HepG2 (cell line): ENCODE measurements at regions not wholly inside any gene's neighbourhood (a gene's known extent, or its start where the extent isn't known, plus 50 kb on each side); places are given as distances from the start of the nearest gene placed in this dataset.

Source experiments
- ATAC-seq: fragments of 200-7000 bp; cut with Tn5 transposase; 3 replicates; pipeline ENCODE4 v1.9.1; 2020; ENCODE audit warnings: mild to moderate bottlenecking, moderate library complexity
- BruUV-seq: library from RNA; stranded (reverse); fragments of 400-500 nt; replicated peaks from 2 replicates; lab custom pipeline; 2021; lab: Mats Ljungman, UMichigan
- CTCF ChIA-PET: fragments of 300-600 bp; formaldehyde crosslinking; extraction: SDS; loops from one replicate; lab custom pipeline; 2021; ENCODE audit warnings: low total read pairs, inconsistent platforms, low intra/inter-chr PET ratio; lab: Yijun Ruan, JAX
- POLR2A ChIA-PET: fragments of 350-600 bp; sonication (Branson Sonifier 250); formaldehyde crosslinking; loops from one replicate; lab custom pipeline; 2020; ENCODE audit warnings: antibody characterized with exemption, inconsistent platforms; lab: Yijun Ruan, JAX
- DNase-seq: peaks from one replicate; pipeline ENCODE4 v3.0.0-alpha.2; 2015; ENCODE audit warnings: low spot score
- FAIRE-seq: peaks from 3 replicates; lab custom pipeline; 2011; peaks lifted over from hg19 to GRCh38; lab: Jason Lieb, UNC
- H2AFZ ChIP-seq: one replicate; pipeline ENCODE4 v1.6.1; 2011; ENCODE audit warnings: low read length, inconsistent platforms
- H3K27ac ChIP-seq: fragments of 300-600 bp; 3 replicates; pipeline ENCODE4 v1.8.0; 2011; ENCODE audit warnings: mixed run types, mild to moderate bottlenecking, mixed read lengths, low read length, inconsistent platforms; ENCODE audit not compliant: insufficient read depth; ENCODE audit errors: extremely low read length
- H3K27me3 ChIP-seq, 2 experiments: fragments of 200-600 bp in 1 of 2; 2 replicates in 1 of 2; 3 replicates in 1 of 2; pipeline versions ENCODE4 v1.6.0 to v1.8.0; 2011; ENCODE audit warnings: low read length in 2 of 2, mild to moderate bottlenecking in 2 of 2, moderate library complexity in 2 of 2, inconsistent platforms in 1 of 2; ENCODE audit not compliant: insufficient read depth in 2 of 2, control insufficient read depth in 1 of 2
- H3K36me3 ChIP-seq, 2 experiments: fragments of 200-600 bp in 1 of 2; replicated peaks in 1 of 2; 2 replicates in 1 of 2; 3 replicates in 1 of 2; pipeline versions ENCODE4 v1.5.1 to v1.8.0; 2011; ENCODE audit warnings: low read length in 2 of 2, inconsistent platforms in 1 of 2; ENCODE audit not compliant: insufficient read depth in 2 of 2, control insufficient read depth in 1 of 2
- H3K4me1 ChIP-seq: 2 replicates; pipeline ENCODE4 v1.5.1; 2012; ENCODE audit warnings: low read length, inconsistent platforms; ENCODE audit not compliant: insufficient read depth
- H3K4me2 ChIP-seq: 2 replicates; pipeline ENCODE4 v1.6.0; 2011; ENCODE audit warnings: low read depth, low read length, inconsistent platforms
- H3K4me3 ChIP-seq, 3 experiments: fragments of 200-600 bp in 1 of 3; sonication (generic), shearing (Covaris generic) in 1 of 3; replicated peaks in 1 of 3; 2 replicates each; pipeline ENCODE4 v1.5.1; 2011 to 2016; ENCODE audit warnings: low read length in 3 of 3, inconsistent platforms in 2 of 3, low read depth in 2 of 3, mild to moderate bottlenecking in 2 of 3, control low read depth in 1 of 3, mixed read lengths in 1 of 3; ENCODE audit not compliant: insufficient read depth in 1 of 3
- H3K79me2 ChIP-seq: one replicate; pipeline ENCODE4 v1.6.1; 2011; ENCODE audit warnings: low read length, inconsistent platforms; ENCODE audit not compliant: insufficient read depth
- H3K9ac ChIP-seq: 2 replicates; pipeline ENCODE4 v1.6.0; 2011; ENCODE audit warnings: mild to moderate bottlenecking, low read depth, low read length, inconsistent platforms; ENCODE audit not compliant: insufficient read depth
- H3K9me3 ChIP-seq: 2 replicates; pipeline ENCODE4 v1.5.1; 2012; ENCODE audit warnings: mild to moderate bottlenecking, low read length
- H4K20me1 ChIP-seq: 2 replicates; pipeline ENCODE4 v1.6.0; 2011; ENCODE audit warnings: inconsistent platforms, mild to moderate bottlenecking, low read length, moderate library complexity; ENCODE audit not compliant: insufficient read depth
- ATAD3A ChIP-seq: sonication (generic); formaldehyde crosslinking; IDR thresholded peaks from 2 replicates; pipeline ENCODE4 v1.4.0; 2020; ENCODE audit warnings: missing genetic modification reagents
- ATF7 ChIP-seq, 2 experiments: fragments of 450-650 bp in 1 of 2; sonication (generic) in 1 of 2; formaldehyde crosslinking in 1 of 2; IDR thresholded peaks; 2 replicates each; pipeline versions ENCODE4 v1.4.0 to v1.6.1; 2016 to 2020; ENCODE audit warnings: antibody characterized with exemption in 1 of 2, mild to moderate bottlenecking in 1 of 2, missing genetic modification reagents in 1 of 2
- DNMT3B ChIP-seq: conservative IDR thresholded peaks from 2 replicates; pipeline ENCODE4 v1.6.1; 2016; ENCODE audit warnings: missing biosample characterization, control low read depth
- EZH2 ChIP-seq: conservative IDR thresholded peaks from 2 replicates; pipeline ENCODE4 v1.6.1; 2012; ENCODE audit warnings: mild to moderate bottlenecking, low read depth, low read length, moderate library complexity
- KLF11 ChIP-seq: IDR thresholded peaks from 2 replicates; pipeline ENCODE4 v1.6.1; 2016; ENCODE audit warnings: missing compliant biosample characterization
- MIER2 ChIP-seq: IDR thresholded peaks from 2 replicates; pipeline ENCODE4 v1.6.1; 2016; ENCODE audit warnings: missing biosample characterization, missing genetic modification reagents
- SAP130 ChIP-seq: IDR thresholded peaks from 2 replicates; pipeline ENCODE4 v1.6.1; 2016; ENCODE audit warnings: low read depth
- SPEN ChIP-seq: sonication (generic); formaldehyde crosslinking; IDR thresholded peaks from 2 replicates; pipeline ENCODE4 v1.5.1; 2020; ENCODE audit warnings: low read depth, mild to moderate bottlenecking, missing genetic modification reagents
- ZNF337 ChIP-seq: sonication (generic); formaldehyde crosslinking; IDR thresholded peaks from 2 replicates; pipeline ENCODE4 v1.5.1; 2020; ENCODE audit warnings: missing genetic modification reagents, low read depth, mild to moderate bottlenecking, borderline replicate concordance
- ZNF44 ChIP-seq: sonication (generic); formaldehyde crosslinking; IDR thresholded peaks from 2 replicates; pipeline ENCODE4 v1.5.1; 2020; ENCODE audit warnings: mild to moderate bottlenecking, missing genetic modification reagents
- ZNF605 ChIP-seq: sonication (generic); formaldehyde crosslinking; IDR thresholded peaks from 2 replicates; pipeline ENCODE4 v1.8.0; 2022; ENCODE audit warnings: mild to moderate bottlenecking, missing genetic modification reagents
- ZSCAN31 ChIP-seq: sonication (generic); formaldehyde crosslinking; IDR thresholded peaks from 2 replicates; pipeline ENCODE4 v1.5.0; 2020; ENCODE audit warnings: low read depth, mild to moderate bottlenecking, missing genetic modification reagents
- WGBS: methylation state at CpG from one replicate; pipeline ENCODE4 v1.1.6; 2017; ENCODE audit warnings: low lambda C conversion rate; 5-methylcytosine and 5-hydroxymethylcytosine counted together
- in situ Hi-C: cut with HindIII; loops from 2 replicates; pipeline ENCODE4 v1.10.0; 2017; ENCODE audit warnings: low pct_unique_long_range_greater_than_20kb; ENCODE audit not compliant: extremely low pct_ligation_motif_present
- intact Hi-C: fragments of 100-400 bp; cut with micrococcal nuclease; formaldehyde crosslinking; loops from one replicate; pipeline ENCODE4 v1.10.0; 2022; ENCODE audit not compliant: unreplicated experiment

GRCh38 chr5:3382782-3383181 is 212.8 kb upstream of the IRX1 start:
- WGBS = 9% methylated on average over 9 of the region's 9 CpGs
- Histone ChIP-seq H3K79me2 (no peaks in the 10 kb centered on the region), H3K27me3 (peaks cover 0 to 10% of the 10 kb centered on the region in 2 experiments; a peak in 2 of 5 replicates), H3K4me1 (no peaks in the 10 kb centered on the region), H2AFZ (no peak overlapping the region), H3K9me3 (no peaks in the 10 kb centered on the region), H3K36me3 (no peaks in the 10 kb centered on the region), H3K4me2 (no peak overlapping the region), H3K27ac (no peak overlapping the region), H3K9ac (no peak overlapping the region), H3K4me3 (no peak overlapping the region), H4K20me1 (no peaks in the 10 kb centered on the region)
- ChIA-PET POLR2A (no interaction called here), CTCF (no interaction called here)
- in situ Hi-C loops = no loop called here
- ATAC-seq (no peak), FAIRE-seq (no peak), DNase-seq (no peak)
- no peak for TF ChIP-seq KLF11 (CRISPR knock-in tag)
- no TSS peak for BruUV-seq
- intact Hi-C loops = no loop called here

GRCh38 chr5:3382151-3382550 is 213.5 kb upstream of the IRX1 start:
- peaks cover 0 to 10% of the 10 kb centered on the region in 2 experiments; a peak in 2 of 5 replicates for H3K27me3 ChIP-seq
- no peak overlapping the region for H3K4me2 ChIP-seq
- H3K79me2 ChIP-seq = no peaks in the 10 kb centered on the region
- WGBS = 25% methylated on average over 6 of the region's 10 CpGs
- H2AFZ ChIP-seq = no peak overlapping the region
- H3K9ac ChIP-seq = no peak overlapping the region
- ATAC-seq (no peak), FAIRE-seq (no peak), DNase-seq (no peak)
- BruUV-seq = no TSS peak
- in situ Hi-C loops (no loop called here), intact Hi-C loops (no loop called here)
- no peak overlapping the region for H3K27ac ChIP-seq
- H3K9me3 ChIP-seq = no peaks in the 10 kb centered on the region
- no peak overlapping the region for H3K4me3 ChIP-seq
- H3K4me1 ChIP-seq = no peaks in the 10 kb centered on the region
- no peaks in the 10 kb centered on the region for H3K36me3 ChIP-seq
- ChIA-PET POLR2A (no interaction called here), CTCF (no interaction called here)
- TF ChIP-seq ZSCAN31 (CRISPR knock-in tag) (no peak), DNMT3B (CRISPR knock-in tag) (no peak), ZNF44 (no peak), SPEN (CRISPR knock-in tag) (no peak), SAP130 (no peak), ATF7 (IDR thresholded peaks at IDR 0.05) (no peak), ATF7 (CRISPR knock-in tag; IDR thresholded peaks at IDR 0.05) (no peak), MIER2 (CRISPR knock-in tag) (no peak), ZNF337 (CRISPR knock-in tag) (no peak), ATAD3A (CRISPR knock-in tag) (no peak), EZH2 (no peak), ZNF605 (CRISPR knock-in tag) (no peak)
- H4K20me1 ChIP-seq = no peaks in the 10 kb centered on the region
